ENCODE measurements at regions not wholly inside any gene's neighbourhood (a gene's known extent, or its start where the extent isn't known, plus 50 kb on each side); places are given as distances from the start of the nearest gene placed in this dataset.

- TF ChIP-seq CTCF (IDR thresholded peaks at IDR 0.05 in 2 of 3, conservative IDR thresholded peaks at IDR 0.05 in 1 of 3; ENCODE audit: borderline replicate concordance in 1 of 3, insufficient read depth in 1 of 3, low read depth in 2 of 3, low read length in 2 of 3) (no peak), YY1 (IDR thresholded peaks at IDR 0.05; ENCODE audit: extremely low read depth, insufficient replicate concordance, low read depth, low read length) (no peak), SIN3A (IDR thresholded peaks at IDR 0.05; ENCODE audit: low read depth) (no peak), EZH2phosphoT487 (IDR thresholded peaks at IDR 0.05; ENCODE audit: borderline replicate concordance) (no peak), CEBPB (IDR thresholded peaks at IDR 0.05; ENCODE audit: low read depth) (no peak), POLR2AphosphoS5 (IDR thresholded peaks at IDR 0.05; ENCODE audit: low read depth, low read length) (no peak), EZH2 (IDR thresholded peaks at IDR 0.05) (no peak), SRF (IDR thresholded peaks at IDR 0.05; ENCODE audit: low read depth) (no peak), ZFX (IDR thresholded peaks at IDR 0.05) (no peak), JUND (IDR thresholded peaks at IDR 0.05) (no peak), POLR2A (IDR thresholded peaks at IDR 0.05; ENCODE audit: borderline replicate concordance, extremely low read depth, insufficient read depth, insufficient read length) (no peak), MAX (IDR thresholded peaks at IDR 0.05) (no peak), RAD21 (IDR thresholded peaks at IDR 0.05; ENCODE audit: low read depth) (no peak)
- TF ChIP-seq, protein P1, sequence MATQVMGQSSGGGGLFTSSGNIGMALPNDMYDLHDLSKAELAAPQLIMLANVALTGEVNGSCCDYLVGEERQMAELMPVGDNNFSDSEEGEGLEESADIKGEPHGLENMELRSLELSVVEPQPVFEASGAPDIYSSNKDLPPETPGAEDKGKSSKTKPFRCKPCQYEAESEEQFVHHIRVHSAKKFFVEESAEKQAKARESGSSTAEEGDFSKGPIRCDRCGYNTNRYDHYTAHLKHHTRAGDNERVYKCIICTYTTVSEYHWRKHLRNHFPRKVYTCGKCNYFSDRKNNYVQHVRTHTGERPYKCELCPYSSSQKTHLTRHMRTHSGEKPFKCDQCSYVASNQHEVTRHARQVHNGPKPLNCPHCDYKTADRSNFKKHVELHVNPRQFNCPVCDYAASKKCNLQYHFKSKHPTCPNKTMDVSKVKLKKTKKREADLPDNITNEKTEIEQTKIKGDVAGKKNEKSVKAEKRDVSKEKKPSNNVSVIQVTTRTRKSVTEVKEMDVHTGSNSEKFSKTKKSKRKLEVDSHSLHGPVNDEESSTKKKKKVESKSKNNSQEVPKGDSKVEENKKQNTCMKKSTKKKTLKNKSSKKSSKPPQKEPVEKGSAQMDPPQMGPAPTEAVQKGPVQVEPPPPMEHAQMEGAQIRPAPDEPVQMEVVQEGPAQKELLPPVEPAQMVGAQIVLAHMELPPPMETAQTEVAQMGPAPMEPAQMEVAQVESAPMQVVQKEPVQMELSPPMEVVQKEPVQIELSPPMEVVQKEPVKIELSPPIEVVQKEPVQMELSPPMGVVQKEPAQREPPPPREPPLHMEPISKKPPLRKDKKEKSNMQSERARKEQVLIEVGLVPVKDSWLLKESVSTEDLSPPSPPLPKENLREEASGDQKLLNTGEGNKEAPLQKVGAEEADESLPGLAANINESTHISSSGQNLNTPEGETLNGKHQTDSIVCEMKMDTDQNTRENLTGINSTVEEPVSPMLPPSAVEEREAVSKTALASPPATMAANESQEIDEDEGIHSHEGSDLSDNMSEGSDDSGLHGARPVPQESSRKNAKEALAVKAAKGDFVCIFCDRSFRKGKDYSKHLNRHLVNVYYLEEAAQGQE (IDR thresholded peaks at IDR 0.05; ENCODE audit: low read depth), result no peak
Measured at GRCh38 chr11:29755474-29755873, 261.4 kb downstream of the KCNA4 start.
